K562 (cell line): ENCODE measurements at regions not wholly inside any gene's neighbourhood (a gene's known extent, or its start where the extent isn't known, plus 50 kb on each side); places are given as distances from the start of the nearest gene placed in this dataset.

ENCODE experiments used
- POLR2A ChIP-seq: fragments of 450-650 bp; conservative IDR thresholded peaks from 2 replicates; pipeline ENCODE4 v1.6.1; 2016
- RAD21 ChIP-seq, 2 experiments: fragments of 250-450 bp in 1 of 2; fragments of 450-650 bp in 1 of 2; sonication (Bioruptor Pico) in 1 of 2; formaldehyde crosslinking in 1 of 2; IDR thresholded peaks in 1 of 2; conservative IDR thresholded peaks in 1 of 2; 2 replicates each; pipeline versions ENCODE4 v1.4.0 to v1.8.0; 2020 to 2022; ENCODE audit warnings: mild to moderate bottlenecking in 2 of 2, moderate library complexity in 1 of 2
- SP1 ChIP-seq: sonication (generic); formaldehyde crosslinking; IDR thresholded peaks from 2 replicates; pipeline ENCODE4 v1.8.1; 2022; ENCODE audit warnings: mild to moderate bottlenecking, missing genetic modification reagents
- U2AF1 ChIP-seq: fragments of 200-400 bp; formaldehyde crosslinking; optimal IDR thresholded peaks from 2 replicates; pipeline ENCODE3; 2017; ENCODE audit warnings: mild to moderate bottlenecking, low read depth, low read length, moderate library complexity
- ZNF239 ChIP-seq: fragments of 250-450 bp; sonication (Bioruptor Pico); IDR thresholded peaks from 2 replicates; pipeline ENCODE4 v1.4.0; 2020; ENCODE audit warnings: mild to moderate bottlenecking
- TF ChIP-seq, protein P1 (sequence below): IDR thresholded peaks from 3 replicates; pipeline ENCODE4 v1.6.1; 2011; ENCODE audit warnings: borderline replicate concordance, mild to moderate bottlenecking; ENCODE audit not compliant: insufficient read length, insufficient read depth
- TF ChIP-seq, protein P2 (sequence below), 3 experiments: IDR thresholded peaks in 2 of 3; conservative IDR thresholded peaks in 1 of 3; 2 replicates each; pipeline ENCODE4 v1.5.1; 2011 to 2012; ENCODE audit warnings: low read length in 3 of 3, mild to moderate bottlenecking in 3 of 3, control low read depth in 2 of 3, improper control_type of control experiment in 1 of 3, inconsistent platforms in 1 of 3, low read depth in 1 of 3, mixed read lengths in 1 of 3, moderate library complexity in 1 of 3; ENCODE audit not compliant: insufficient read depth in 2 of 3

- TF ChIP-seq, protein P1, sequence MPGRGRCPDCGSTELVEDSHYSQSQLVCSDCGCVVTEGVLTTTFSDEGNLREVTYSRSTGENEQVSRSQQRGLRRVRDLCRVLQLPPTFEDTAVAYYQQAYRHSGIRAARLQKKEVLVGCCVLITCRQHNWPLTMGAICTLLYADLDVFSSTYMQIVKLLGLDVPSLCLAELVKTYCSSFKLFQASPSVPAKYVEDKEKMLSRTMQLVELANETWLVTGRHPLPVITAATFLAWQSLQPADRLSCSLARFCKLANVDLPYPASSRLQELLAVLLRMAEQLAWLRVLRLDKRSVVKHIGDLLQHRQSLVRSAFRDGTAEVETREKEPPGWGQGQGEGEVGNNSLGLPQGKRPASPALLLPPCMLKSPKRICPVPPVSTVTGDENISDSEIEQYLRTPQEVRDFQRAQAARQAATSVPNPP: no peak
- TF ChIP-seq SP1 (CRISPR knock-in tag) (no peak), POLR2A (no peak), ZNF239 (CRISPR knock-in tag) (no peak), U2AF1 (no peak), RAD21 (CRISPR knock-in tag; conservative IDR thresholded peaks at IDR 0.05 in 1 of 2, IDR thresholded peaks at IDR 0.05 in 1 of 2) (no peak)
- TF ChIP-seq, protein P2, sequence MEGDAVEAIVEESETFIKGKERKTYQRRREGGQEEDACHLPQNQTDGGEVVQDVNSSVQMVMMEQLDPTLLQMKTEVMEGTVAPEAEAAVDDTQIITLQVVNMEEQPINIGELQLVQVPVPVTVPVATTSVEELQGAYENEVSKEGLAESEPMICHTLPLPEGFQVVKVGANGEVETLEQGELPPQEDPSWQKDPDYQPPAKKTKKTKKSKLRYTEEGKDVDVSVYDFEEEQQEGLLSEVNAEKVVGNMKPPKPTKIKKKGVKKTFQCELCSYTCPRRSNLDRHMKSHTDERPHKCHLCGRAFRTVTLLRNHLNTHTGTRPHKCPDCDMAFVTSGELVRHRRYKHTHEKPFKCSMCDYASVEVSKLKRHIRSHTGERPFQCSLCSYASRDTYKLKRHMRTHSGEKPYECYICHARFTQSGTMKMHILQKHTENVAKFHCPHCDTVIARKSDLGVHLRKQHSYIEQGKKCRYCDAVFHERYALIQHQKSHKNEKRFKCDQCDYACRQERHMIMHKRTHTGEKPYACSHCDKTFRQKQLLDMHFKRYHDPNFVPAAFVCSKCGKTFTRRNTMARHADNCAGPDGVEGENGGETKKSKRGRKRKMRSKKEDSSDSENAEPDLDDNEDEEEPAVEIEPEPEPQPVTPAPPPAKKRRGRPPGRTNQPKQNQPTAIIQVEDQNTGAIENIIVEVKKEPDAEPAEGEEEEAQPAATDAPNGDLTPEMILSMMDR (IDR thresholded peaks at IDR 0.05 in 2 of 3, conservative IDR thresholded peaks at IDR 0.05 in 1 of 3; ENCODE audit: insufficient read depth in 2 of 3, low read depth in 1 of 3, low read length in 3 of 3): no peak
Observed at GRCh38 chr1:5478961-5479360, 513.3 kb downstream of the NPHP4 start.
